Fibroblast of pulmonary artery (primary cell): ENCODE measurements at regions not wholly inside any gene's neighbourhood (a gene's known extent, or its start where the extent isn't known, plus 50 kb on each side); places are given as distances from the start of the nearest gene placed in this dataset.

Experiments
- DNase-seq: peaks from one replicate; pipeline ENCODE4 v3.0.0-alpha.2; 2010; ENCODE audit warnings: low read depth
- H3K4me3 ChIP-seq: replicated peaks from 2 replicates; pipeline ENCODE4 v1.5.1; 2011; ENCODE audit warnings: low read depth, mild to moderate bottlenecking, control low read depth, low read length, moderate library complexity
- TF ChIP-seq, protein P1 (sequence below): IDR thresholded peaks from 2 replicates; pipeline ENCODE4 v1.5.1; 2011; ENCODE audit warnings: mild to moderate bottlenecking, control low read depth, low read length, inconsistent platforms; ENCODE audit errors: missing control alignments

GRCh38 chr11:70611821-70612220 lies 213.5 kb downstream of the CTTN start:
- TF ChIP-seq, protein P1, sequence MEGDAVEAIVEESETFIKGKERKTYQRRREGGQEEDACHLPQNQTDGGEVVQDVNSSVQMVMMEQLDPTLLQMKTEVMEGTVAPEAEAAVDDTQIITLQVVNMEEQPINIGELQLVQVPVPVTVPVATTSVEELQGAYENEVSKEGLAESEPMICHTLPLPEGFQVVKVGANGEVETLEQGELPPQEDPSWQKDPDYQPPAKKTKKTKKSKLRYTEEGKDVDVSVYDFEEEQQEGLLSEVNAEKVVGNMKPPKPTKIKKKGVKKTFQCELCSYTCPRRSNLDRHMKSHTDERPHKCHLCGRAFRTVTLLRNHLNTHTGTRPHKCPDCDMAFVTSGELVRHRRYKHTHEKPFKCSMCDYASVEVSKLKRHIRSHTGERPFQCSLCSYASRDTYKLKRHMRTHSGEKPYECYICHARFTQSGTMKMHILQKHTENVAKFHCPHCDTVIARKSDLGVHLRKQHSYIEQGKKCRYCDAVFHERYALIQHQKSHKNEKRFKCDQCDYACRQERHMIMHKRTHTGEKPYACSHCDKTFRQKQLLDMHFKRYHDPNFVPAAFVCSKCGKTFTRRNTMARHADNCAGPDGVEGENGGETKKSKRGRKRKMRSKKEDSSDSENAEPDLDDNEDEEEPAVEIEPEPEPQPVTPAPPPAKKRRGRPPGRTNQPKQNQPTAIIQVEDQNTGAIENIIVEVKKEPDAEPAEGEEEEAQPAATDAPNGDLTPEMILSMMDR: no peak
- no peak overlapping the region for H3K4me3 ChIP-seq
- DNase-seq: no peak

- TF ChIP-seq, protein P1: no peak
Observed at GRCh38 chr11:70612459-70613141, 214.3 kb downstream of the CTTN start.

DNA sequence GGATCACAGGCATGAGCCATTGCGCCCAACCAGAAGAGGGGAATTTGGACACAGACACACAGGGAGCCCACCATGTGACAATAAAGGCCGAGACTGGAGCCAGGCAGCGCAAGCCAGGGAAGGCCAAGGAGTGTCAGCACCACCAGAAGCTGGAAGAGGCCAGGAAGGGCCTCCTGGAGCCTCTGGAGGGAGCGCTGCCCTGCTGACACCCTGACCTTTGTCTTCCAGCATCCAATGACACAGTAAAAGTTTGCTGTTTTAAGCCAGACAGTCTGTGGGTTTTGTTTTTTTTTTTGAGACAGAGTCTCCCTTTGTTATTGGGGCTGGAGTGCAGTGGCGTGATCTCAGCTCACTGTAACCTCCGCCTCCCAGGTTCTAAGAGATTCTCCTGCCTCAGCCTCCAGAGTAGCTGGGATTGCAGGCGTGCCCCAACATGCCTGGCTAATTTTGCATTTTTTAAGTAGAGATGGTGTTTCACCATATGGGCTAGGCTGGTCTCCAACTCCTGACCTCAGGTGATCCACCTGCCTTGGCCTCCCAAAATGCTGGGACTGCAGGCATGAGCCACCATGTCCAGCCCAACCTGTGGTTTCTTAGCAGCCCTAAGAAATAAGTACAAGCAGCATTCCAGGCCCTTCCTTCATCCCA lies 215.8 kb downstream of the CTTN start:
- TF ChIP-seq, protein P1: no peak
- H3K4me3 ChIP-seq: no peak overlapping the region
- no peak for DNase-seq

More at GRCh38 chr11:70612459-70613141, 214.3 kb downstream of the CTTN start:
- no peak for DNase-seq
- H3K4me3 ChIP-seq: no peak overlapping the region

DNA sequence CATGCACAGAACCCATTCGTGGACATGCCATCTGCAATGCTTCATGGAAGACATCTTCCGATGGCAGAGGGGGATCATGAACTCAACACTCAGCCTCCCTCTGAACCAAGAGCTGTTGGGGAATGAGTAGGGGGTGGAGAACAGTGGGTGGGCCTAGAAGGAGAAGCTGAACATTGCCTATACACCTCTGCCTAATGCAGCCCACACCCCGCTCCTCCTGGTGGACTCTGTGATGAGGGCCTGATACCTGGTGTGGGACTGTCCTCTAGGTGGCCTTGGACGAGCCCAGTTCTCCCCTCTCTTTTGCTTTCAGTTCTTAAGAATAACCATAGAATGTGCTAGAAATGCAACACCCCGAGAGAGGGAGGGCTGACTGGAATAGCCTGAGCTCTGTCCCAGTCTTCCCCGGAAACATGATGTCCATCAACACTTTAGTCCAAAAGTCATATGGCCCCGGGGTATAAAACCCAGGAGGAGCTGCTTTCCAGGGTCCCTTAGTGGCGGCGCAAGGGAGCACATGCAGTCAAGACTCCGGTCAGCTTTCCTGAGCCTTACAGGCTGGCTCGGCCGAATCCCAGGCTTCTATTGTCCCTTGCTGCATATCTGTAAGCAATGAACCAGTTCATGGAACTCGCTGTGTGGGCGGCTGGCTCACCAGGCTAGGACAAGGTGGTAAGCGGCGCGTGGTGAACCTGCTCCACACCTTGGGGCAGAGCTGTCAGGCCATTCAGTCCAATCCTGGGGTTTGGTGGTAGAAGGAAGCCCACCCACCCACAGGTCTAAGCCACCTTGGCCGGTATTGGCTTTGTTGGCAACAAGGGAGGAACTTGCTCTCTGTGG lies 216.9 kb downstream of the CTTN start:
- DNase-seq: no peak
- H3K4me3 ChIP-seq: no peak overlapping the region
- TF ChIP-seq, protein P1: no peak

DNA sequence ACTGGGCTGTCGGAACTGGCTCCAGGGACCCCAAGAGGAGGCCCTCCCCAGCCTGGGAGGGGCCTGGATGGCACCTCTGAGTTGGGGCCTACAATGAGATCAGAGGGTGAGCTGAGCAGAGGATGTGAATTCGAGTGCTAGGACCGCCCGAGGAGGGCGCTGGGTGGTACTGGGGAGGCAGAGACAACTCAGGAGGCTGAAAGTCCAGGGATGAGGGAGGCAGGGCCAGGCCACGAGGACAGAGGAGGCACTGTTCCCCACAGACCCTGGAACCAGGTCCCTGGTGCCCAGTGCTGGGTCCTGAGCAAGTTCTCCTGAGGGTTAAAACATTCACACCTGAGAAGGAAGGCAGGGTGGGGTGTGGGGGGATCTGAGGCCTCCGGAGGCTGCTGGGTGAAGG lies 218.0 kb downstream of the CTTN start:
- no peak overlapping the region for H3K4me3 ChIP-seq
- no peak for DNase-seq
- TF ChIP-seq, protein P1: no peak

- TF ChIP-seq, protein P1: no peak
- DNase-seq: no peak
Observed at GRCh38 chr11:70616938-70617654, 218.8 kb downstream of the CTTN start.

More at GRCh38 chr11:70616938-70617654, 218.8 kb downstream of the CTTN start:
- no peak overlapping the region for H3K4me3 ChIP-seq
